ENCODE measurements at regions not wholly inside any gene's neighbourhood (a gene's known extent, or its start where the extent isn't known, plus 50 kb on each side); places are given as distances from the start of the nearest gene placed in this dataset.

- no peak overlapping the region for H3K27ac ChIP-seq
- TF ChIP-seq CTCF (IDR thresholded peaks at IDR 0.05) (no peak), POLR2AphosphoS5 (IDR thresholded peaks at IDR 0.05) (no peak), POLR2A (IDR thresholded peaks at IDR 0.05) (no peak)
- intact Hi-C loops (cut with DNase I; ENCODE audit: low total_unique reads) = no loop called here
- H3K27me3 ChIP-seq = no peaks in the 10 kb centered on the region
- H3K4me1 ChIP-seq = no peaks in the 10 kb centered on the region
- no peak overlapping the region for H3K4me3 ChIP-seq
- DNase-seq (ENCODE audit: low spot score in 2 of 2) = no peak
- no peaks in the 10 kb centered on the region for H3K36me3 ChIP-seq
- H3K9me3 ChIP-seq = no peaks in the 10 kb centered on the region
Observed at GRCh38 chr10:81270051-81270450, 604.9 kb upstream of the NRG3 start.

- Histone ChIP-seq H3K27ac (no peak overlapping the region), H3K4me3 (no peak overlapping the region), H3K36me3 (no peaks in the 10 kb centered on the region), H3K27me3 (no peaks in the 10 kb centered on the region), H3K9me3 (no peaks in the 10 kb centered on the region), H3K4me1 (no peaks in the 10 kb centered on the region)
- intact Hi-C loops (cut with DNase I; ENCODE audit: low total_unique reads) = no loop called here
- no peak for DNase-seq (ENCODE audit: low spot score in 2 of 2)
- TF ChIP-seq POLR2A (IDR thresholded peaks at IDR 0.05) = no peak
- no peak for TF ChIP-seq CTCF (IDR thresholded peaks at IDR 0.05)
- no peak for TF ChIP-seq POLR2AphosphoS5 (IDR thresholded peaks at IDR 0.05)
Observed at GRCh38 chr10:81280497-81281479, 594.2 kb upstream of the NRG3 start.

- no peak for TF ChIP-seq CTCF (IDR thresholded peaks at IDR 0.05)
- TF ChIP-seq POLR2AphosphoS5 (IDR thresholded peaks at IDR 0.05) = no peak
- TF ChIP-seq POLR2A (IDR thresholded peaks at IDR 0.05) = no peak
- no peak for DNase-seq (ENCODE audit: low spot score in 2 of 2)
- H3K4me1 ChIP-seq = no peaks in the 10 kb centered on the region
- H3K27ac ChIP-seq = no peak overlapping the region
- H3K27me3 ChIP-seq = no peaks in the 10 kb centered on the region
- no peaks in the 10 kb centered on the region for H3K36me3 ChIP-seq
- intact Hi-C loops (cut with DNase I; ENCODE audit: low total_unique reads) = no loop called here
- peaks cover 0 to 18% of the 10 kb centered on the region in 2 donors for H3K9me3 ChIP-seq
- H3K4me3 ChIP-seq = no peak overlapping the region
Observed at GRCh38 chr10:81288544-81288943, 586.5 kb upstream of the NRG3 start.

- Histone ChIP-seq H3K4me3 (no peak overlapping the region), H3K27me3 (no peaks in the 10 kb centered on the region), H3K9me3 (no peaks in the 10 kb centered on the region), H3K4me1 (no peaks in the 10 kb centered on the region), H3K27ac (no peak overlapping the region), H3K36me3 (no peaks in the 10 kb centered on the region)
- DNase-seq (ENCODE audit: low spot score in 2 of 2) = no peak
- TF ChIP-seq CTCF (IDR thresholded peaks at IDR 0.05) (no peak), POLR2AphosphoS5 (IDR thresholded peaks at IDR 0.05) (no peak), POLR2A (IDR thresholded peaks at IDR 0.05) (no peak)
- intact Hi-C loops (cut with DNase I; ENCODE audit: low total_unique reads) = no loop called here
Observed at GRCh38 chr10:81297292-81297691, 577.7 kb upstream of the NRG3 start.

GRCh38 chr10:81303656-81304055 lies 571.3 kb upstream of the NRG3 start:
- no peaks in the 10 kb centered on the region for H3K27me3 ChIP-seq
- DNase-seq (ENCODE audit: low spot score in 2 of 2) = no peak
- intact Hi-C loops (cut with DNase I; ENCODE audit: low total_unique reads) = loop anchor here (10.0 kb wide), 1 partner anchor 989 kb away; no protein-coding TSS in a partner anchor
- H3K4me1 ChIP-seq = no peaks in the 10 kb centered on the region
- no peak overlapping the region for H3K4me3 ChIP-seq
- peaks cover 0 to 7% of the 10 kb centered on the region in 2 donors for H3K9me3 ChIP-seq
- H3K36me3 ChIP-seq = no peaks in the 10 kb centered on the region
- no peak overlapping the region for H3K27ac ChIP-seq
- TF ChIP-seq POLR2AphosphoS5 (IDR thresholded peaks at IDR 0.05) (no peak), POLR2A (IDR thresholded peaks at IDR 0.05) (no peak), CTCF (IDR thresholded peaks at IDR 0.05) (no peak)

Measured in breast epithelium (tissue), 4 donors.